Breast epithelium (tissue), 3 donors: ENCODE measurements at regions not wholly inside any gene's neighbourhood (a gene's known extent, or its start where the extent isn't known, plus 50 kb on each side); places are given as distances from the start of the nearest gene placed in this dataset.

Source experiments
- POLR2A ChIP-seq: fragments of 450-650 bp; IDR thresholded peaks from one replicate; pipeline ENCODE4 v1.6.1; 2016; ENCODE audit warnings: antibody characterized with exemption, mild to moderate bottlenecking, moderate library complexity
- TF ChIP-seq, protein P1 (sequence below), 3 donors: fragments of 450-650 bp; IDR thresholded peaks; one replicate each; pipeline ENCODE4 v1.5.1; 2016 to 2017; ENCODE audit warnings: antibody characterized with exemption in 3 of 3, mild to moderate bottlenecking in 3 of 3, moderate library complexity in 3 of 3

DNA sequence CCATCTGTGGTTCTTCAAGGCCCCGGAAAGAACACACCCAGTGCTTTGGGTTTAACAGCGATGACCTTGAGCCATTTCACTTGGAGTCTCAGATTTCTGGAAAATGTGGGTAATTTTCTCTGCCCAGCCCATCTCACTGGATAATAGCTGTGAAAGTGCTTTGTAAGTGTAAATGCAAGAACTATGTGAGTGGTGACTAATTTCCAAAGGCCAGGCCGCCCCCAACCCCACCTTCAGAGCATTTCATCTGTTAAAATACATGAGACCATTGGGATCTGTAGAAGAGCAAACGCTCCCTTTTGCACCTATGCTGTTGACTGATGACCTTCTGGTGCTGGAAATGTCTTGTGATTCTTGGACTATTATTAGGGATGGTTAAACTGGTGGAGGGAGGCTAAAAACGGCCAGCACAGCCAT is 196.8 kb upstream of the LPP start:
- no peak for TF ChIP-seq POLR2A
- TF ChIP-seq, protein P1, sequence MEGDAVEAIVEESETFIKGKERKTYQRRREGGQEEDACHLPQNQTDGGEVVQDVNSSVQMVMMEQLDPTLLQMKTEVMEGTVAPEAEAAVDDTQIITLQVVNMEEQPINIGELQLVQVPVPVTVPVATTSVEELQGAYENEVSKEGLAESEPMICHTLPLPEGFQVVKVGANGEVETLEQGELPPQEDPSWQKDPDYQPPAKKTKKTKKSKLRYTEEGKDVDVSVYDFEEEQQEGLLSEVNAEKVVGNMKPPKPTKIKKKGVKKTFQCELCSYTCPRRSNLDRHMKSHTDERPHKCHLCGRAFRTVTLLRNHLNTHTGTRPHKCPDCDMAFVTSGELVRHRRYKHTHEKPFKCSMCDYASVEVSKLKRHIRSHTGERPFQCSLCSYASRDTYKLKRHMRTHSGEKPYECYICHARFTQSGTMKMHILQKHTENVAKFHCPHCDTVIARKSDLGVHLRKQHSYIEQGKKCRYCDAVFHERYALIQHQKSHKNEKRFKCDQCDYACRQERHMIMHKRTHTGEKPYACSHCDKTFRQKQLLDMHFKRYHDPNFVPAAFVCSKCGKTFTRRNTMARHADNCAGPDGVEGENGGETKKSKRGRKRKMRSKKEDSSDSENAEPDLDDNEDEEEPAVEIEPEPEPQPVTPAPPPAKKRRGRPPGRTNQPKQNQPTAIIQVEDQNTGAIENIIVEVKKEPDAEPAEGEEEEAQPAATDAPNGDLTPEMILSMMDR (IDR thresholded peaks at IDR 0.05) = no peak
